A673 (cell line): ENCODE measurements at regions not wholly inside any gene's neighbourhood (a gene's known extent, or its start where the extent isn't known, plus 50 kb on each side); places are given as distances from the start of the nearest gene placed in this dataset.

ENCODE experiments used
- BruUV-seq: library from RNA; stranded (reverse); fragments of 400-500 nt; replicated peaks from 2 replicates; lab custom pipeline; 2021; lab: Mats Ljungman, UMichigan
- CTCF ChIA-PET: fragments of 300-600 bp; sonication (Branson Sonifier 250); formaldehyde crosslinking; loops from one replicate; lab custom pipeline; 2022; ENCODE audit warnings: antibody characterized with exemption; lab: Charles Lee
- POLR2A ChIA-PET: fragments of 300-600 bp; sonication (Branson Sonifier 250); formaldehyde crosslinking; loops from one replicate; lab custom pipeline; 2022; ENCODE audit warnings: antibody characterized with exemption; ENCODE audit not compliant: low non-redundant PET; lab: Charles Lee
- DNase-seq: peaks from one replicate; pipeline ENCODE4 v3.0.0-alpha.2; 2015; ENCODE audit warnings: low spot score
- H3K27ac ChIP-seq: fragments of 200-600 bp; sonication (generic); 2 replicates; pipeline ENCODE4 v1.5.1; 2016; ENCODE audit warnings: mixed run types, low read depth, mild to moderate bottlenecking, mixed read lengths, antibody characterized with exemption, low read length; ENCODE audit not compliant: poor library complexity, severe bottlenecking
- H3K27me3 ChIP-seq: fragments of 200-600 bp; sonication (generic); replicated peaks from 2 replicates; pipeline ENCODE4 v1.6.1; 2017; ENCODE audit warnings: mixed run types, low read depth, mild to moderate bottlenecking, mixed read lengths, antibody characterized with exemption, low read length; ENCODE audit not compliant: insufficient read depth, poor library complexity
- H3K36me3 ChIP-seq: fragments of 200-600 bp; sonication (generic); 2 replicates; pipeline ENCODE4 v1.6.1; 2016; ENCODE audit warnings: mixed run types, mild to moderate bottlenecking, mixed read lengths, antibody characterized with exemption, low read length; ENCODE audit not compliant: insufficient read depth, poor library complexity, severe bottlenecking
- H3K4me1 ChIP-seq: fragments of 200-600 bp; sonication (generic); 2 replicates; pipeline ENCODE4 v1.6.1; 2017; ENCODE audit warnings: mixed run types, mild to moderate bottlenecking, mixed read lengths, antibody characterized with exemption, low read length; ENCODE audit not compliant: insufficient read depth, poor library complexity, severe bottlenecking
- H3K4me3 ChIP-seq: fragments of 200-600 bp; sonication (generic); 2 replicates; pipeline ENCODE4 v1.5.1; 2016; ENCODE audit warnings: low read depth, mixed run types, mild to moderate bottlenecking, mixed read lengths, low read length; ENCODE audit not compliant: poor library complexity, severe bottlenecking
- H3K9me3 ChIP-seq: fragments of 200-600 bp; sonication (generic); 2 replicates; pipeline ENCODE4 v1.6.1; 2016; ENCODE audit warnings: mixed run types, low read depth, mild to moderate bottlenecking, mixed read lengths, antibody characterized with exemption, low read length; ENCODE audit not compliant: poor library complexity, severe bottlenecking
- EZH2 ChIP-seq: fragments of 200-600 bp; sonication (generic); IDR thresholded peaks from 2 replicates; pipeline ENCODE4 v1.6.1; 2017; ENCODE audit warnings: borderline replicate concordance, low read depth, mild to moderate bottlenecking, mixed read lengths, antibody characterized with exemption, low read length; ENCODE audit not compliant: poor library complexity, severe bottlenecking
- intact Hi-C: fragments of 100-400 bp; cut with micrococcal nuclease; formaldehyde crosslinking; loops from one replicate; pipeline ENCODE4 v1.10.0; 2022; ENCODE audit not compliant: unreplicated experiment
- TF ChIP-seq, protein P1 (sequence below): fragments of 300-800, 200-600 bp; sonication (generic); conservative IDR thresholded peaks from 2 replicates; pipeline ENCODE4 v1.5.1; 2017; ENCODE audit warnings: low read depth, mild to moderate bottlenecking, antibody characterized with exemption, low read length, moderate library complexity, mixed read lengths

GRCh38 chr21:35398346-35398982 is 349.4 kb upstream of the RUNX1 start:
- no peak for DNase-seq
- TF ChIP-seq, protein P1, sequence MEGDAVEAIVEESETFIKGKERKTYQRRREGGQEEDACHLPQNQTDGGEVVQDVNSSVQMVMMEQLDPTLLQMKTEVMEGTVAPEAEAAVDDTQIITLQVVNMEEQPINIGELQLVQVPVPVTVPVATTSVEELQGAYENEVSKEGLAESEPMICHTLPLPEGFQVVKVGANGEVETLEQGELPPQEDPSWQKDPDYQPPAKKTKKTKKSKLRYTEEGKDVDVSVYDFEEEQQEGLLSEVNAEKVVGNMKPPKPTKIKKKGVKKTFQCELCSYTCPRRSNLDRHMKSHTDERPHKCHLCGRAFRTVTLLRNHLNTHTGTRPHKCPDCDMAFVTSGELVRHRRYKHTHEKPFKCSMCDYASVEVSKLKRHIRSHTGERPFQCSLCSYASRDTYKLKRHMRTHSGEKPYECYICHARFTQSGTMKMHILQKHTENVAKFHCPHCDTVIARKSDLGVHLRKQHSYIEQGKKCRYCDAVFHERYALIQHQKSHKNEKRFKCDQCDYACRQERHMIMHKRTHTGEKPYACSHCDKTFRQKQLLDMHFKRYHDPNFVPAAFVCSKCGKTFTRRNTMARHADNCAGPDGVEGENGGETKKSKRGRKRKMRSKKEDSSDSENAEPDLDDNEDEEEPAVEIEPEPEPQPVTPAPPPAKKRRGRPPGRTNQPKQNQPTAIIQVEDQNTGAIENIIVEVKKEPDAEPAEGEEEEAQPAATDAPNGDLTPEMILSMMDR = no peak
- H3K36me3 ChIP-seq = no peaks in the 10 kb centered on the region
- intact Hi-C loops = no loop called here
- POLR2A ChIA-PET = no interaction called here
- no peaks in the 10 kb centered on the region for H3K9me3 ChIP-seq
- BruUV-seq = no TSS peak
- H3K27me3 ChIP-seq = peaks cover 25% of the 10 kb centered on the region
- no peak overlapping the region for H3K4me3 ChIP-seq
- H3K4me1 ChIP-seq = no peaks in the 10 kb centered on the region
- H3K27ac ChIP-seq = no peak overlapping the region
- CTCF ChIA-PET = no interaction called here

- Histone ChIP-seq H3K4me3 (no peak overlapping the region), H3K9me3 (no peaks in the 10 kb centered on the region), H3K27ac (no peak overlapping the region), H3K27me3 (peaks cover 24% of the 10 kb centered on the region), H3K36me3 (no peaks in the 10 kb centered on the region), H3K4me1 (no peaks in the 10 kb centered on the region)
- intact Hi-C loops = no loop called here
- CTCF ChIA-PET = no interaction called here
- TF ChIP-seq, protein P1 = no peak
- TF ChIP-seq EZH2 = no peak
- POLR2A ChIA-PET = no interaction called here
- DNase-seq = no peak
- no TSS peak for BruUV-seq
These were observed 348.7 kb upstream of the RUNX1 start for GRCh38 chr21:35397781-35398180.

- Histone ChIP-seq H3K36me3 (no peaks in the 10 kb centered on the region), H3K4me3 (no peak overlapping the region), H3K4me1 (no peaks in the 10 kb centered on the region), H3K27me3 (peaks cover 19% of the 10 kb centered on the region), H3K9me3 (no peaks in the 10 kb centered on the region), H3K27ac (no peak overlapping the region)
- intact Hi-C loops = no loop called here
- BruUV-seq = no TSS peak
- POLR2A ChIA-PET = no interaction called here
- CTCF ChIA-PET = no interaction called here
- no peak for DNase-seq
- TF ChIP-seq, protein P1 = no peak
- TF ChIP-seq EZH2 = no peak
These were observed 347.6 kb upstream of the RUNX1 start for GRCh38 chr21:35396655-35397054.
